Transverse colon (tissue), 3 donors: ENCODE measurements at regions not wholly inside any gene's neighbourhood (a gene's known extent, or its start where the extent isn't known, plus 50 kb on each side); places are given as distances from the start of the nearest gene placed in this dataset.

Experiments
- CTCF ChIP-seq, 5 experiments: fragments of 200-600 bp in 3 of 5; fragments of 450-650 bp in 2 of 5; sonication (generic) in 3 of 5; IDR thresholded peaks; 1 replicate in 2 of 5; 2 replicates in 3 of 5; pipeline ENCODE4 v1.5.1; 2016 to 2017; ENCODE audit warnings: antibody characterized with exemption in 5 of 5, inconsistent platforms in 3 of 5, mild to moderate bottlenecking in 2 of 5, moderate library complexity in 1 of 5
- EP300 ChIP-seq: sonication (generic); formaldehyde crosslinking; IDR thresholded peaks from one replicate; pipeline ENCODE4 v1.6.1; 2017; ENCODE audit warnings: antibody characterized with exemption, low read depth
- POLR2A ChIP-seq: fragments of 450-650 bp; IDR thresholded peaks from one replicate; pipeline ENCODE4 v1.6.1; 2016; ENCODE audit warnings: antibody characterized with exemption, mild to moderate bottlenecking, moderate library complexity

GRCh38 chr6:85715797-85716196 lies 73.1 kb upstream of the SYNCRIP start:
- TF ChIP-seq CTCF (IDR thresholded peaks at IDR 0.05) (no peak), POLR2A (no peak), EP300 (no peak)
